SK-N-SH treated with all-trans-retinoic acid at 6 μM for 48 hours (cell line): ENCODE measurements at regions not wholly inside any gene's neighbourhood (a gene's known extent, or its start where the extent isn't known, plus 50 kb on each side); places are given as distances from the start of the nearest gene placed in this dataset.

ENCODE experiments used
- ATAC-seq: fragments of 200-7000 bp; cut with Tn5 transposase; 3 replicates; pipeline ENCODE4 v1.9.1; 2020; ENCODE audit warnings: mild to moderate bottlenecking, moderate library complexity
- ARNTL ChIP-seq: fragments of 450-650 bp; formaldehyde crosslinking; IDR thresholded peaks from 2 replicates; pipeline ENCODE4 v1.5.0; 2020; ENCODE audit warnings: low read depth, mild to moderate bottlenecking, moderate library complexity, borderline replicate concordance
- BACH2 ChIP-seq: fragments of 250-450 bp; sonication (Bioruptor Pico); IDR thresholded peaks from 2 replicates; pipeline ENCODE4 v1.9.0; 2021; ENCODE audit warnings: mild to moderate bottlenecking, borderline replicate concordance
- CSDC2 ChIP-seq: fragments of 250-450 bp; sonication (Bioruptor Pico); IDR thresholded peaks from 2 replicates; pipeline ENCODE4 v1.5.0; 2020; ENCODE audit warnings: mild to moderate bottlenecking, moderate library complexity
- ISL1 ChIP-seq: fragments of 250-450 bp; sonication (Bioruptor Pico); IDR thresholded peaks from 2 replicates; pipeline ENCODE4 v2.1.2; 2022; ENCODE audit warnings: mild to moderate bottlenecking, moderate library complexity
- OSR1 ChIP-seq: fragments of 250-450 bp; sonication (Bioruptor Pico); IDR thresholded peaks from 2 replicates; pipeline ENCODE4 v1.8.0; 2022; ENCODE audit warnings: moderate library complexity, mild to moderate bottlenecking, inconsistent platforms
- PPARA ChIP-seq: fragments of 250-450 bp; sonication (Bioruptor Pico); IDR thresholded peaks from 2 replicates; pipeline ENCODE4 v1.5.0; 2020; ENCODE audit warnings: mild to moderate bottlenecking, borderline replicate concordance
- RARB ChIP-seq: fragments of 250-450 bp; sonication (Bioruptor Pico); IDR thresholded peaks from 2 replicates; pipeline ENCODE4 v1.8.0; 2021; ENCODE audit warnings: mild to moderate bottlenecking, moderate library complexity
- SNAI2 ChIP-seq: fragments of 250-450 bp; sonication (Bioruptor Pico); IDR thresholded peaks from 2 replicates; pipeline ENCODE4 v1.5.0; 2020; ENCODE audit warnings: mild to moderate bottlenecking, moderate library complexity
- TCF4 ChIP-seq: fragments of 250-450 bp; sonication (Bioruptor Pico); IDR thresholded peaks from 2 replicates; pipeline ENCODE4 v1.8.0; 2021; ENCODE audit warnings: mild to moderate bottlenecking, moderate library complexity, borderline replicate concordance
- TOX ChIP-seq: fragments of 250-450 bp; sonication (Bioruptor Pico); IDR thresholded peaks from 2 replicates; pipeline ENCODE4 v1.8.0; 2021; ENCODE audit warnings: mild to moderate bottlenecking, moderate library complexity, borderline replicate concordance
- ZC3H10 ChIP-seq: fragments of 250-450 bp; sonication (Bioruptor Pico); IDR thresholded peaks from 2 replicates; pipeline ENCODE4 v1.5.1; 2021; ENCODE audit warnings: mild to moderate bottlenecking, moderate library complexity
- ZFP3 ChIP-seq: fragments of 250-450 bp; sonication (Bioruptor Pico); IDR thresholded peaks from 2 replicates; pipeline ENCODE4 v1.5.0; 2020; ENCODE audit warnings: mild to moderate bottlenecking, moderate library complexity
- ZFP30 ChIP-seq: fragments of 450-650 bp; formaldehyde crosslinking; IDR thresholded peaks from 2 replicates; pipeline ENCODE4 v1.5.0; 2022; ENCODE audit warnings: mild to moderate bottlenecking, moderate library complexity
- ZNF565 ChIP-seq: fragments of 450-650 bp; formaldehyde crosslinking; conservative IDR thresholded peaks from 2 replicates; pipeline ENCODE4 v1.5.0; 2020; ENCODE audit warnings: low read depth, mild to moderate bottlenecking, moderate library complexity
- ZNF8 ChIP-seq: fragments of 450-650 bp; formaldehyde crosslinking; IDR thresholded peaks from 2 replicates; pipeline ENCODE4 v1.5.0; 2020; ENCODE audit warnings: mild to moderate bottlenecking, moderate library complexity
- TF ChIP-seq, protein P1 (sequence below): fragments of 250-450 bp; sonication (Bioruptor Pico); IDR thresholded peaks from 2 replicates; pipeline ENCODE4 v1.8.0; 2021; ENCODE audit warnings: low read depth, mild to moderate bottlenecking, moderate library complexity, borderline replicate concordance
- TF ChIP-seq, protein P2 (sequence below): fragments of 250-450 bp; sonication (Bioruptor Pico); IDR thresholded peaks from 2 replicates; pipeline ENCODE4 v1.5.1; 2020; ENCODE audit warnings: low read depth, mild to moderate bottlenecking, moderate library complexity
- TF ChIP-seq, protein P3 (sequence below): fragments of 250-450 bp; sonication (Bioruptor Pico); IDR thresholded peaks from 2 replicates; pipeline ENCODE4 v1.5.1; 2021; ENCODE audit warnings: mild to moderate bottlenecking, moderate library complexity
- TF ChIP-seq, protein P4 (sequence below): fragments of 250-450 bp; sonication (Bioruptor Pico); IDR thresholded peaks from 2 replicates; pipeline ENCODE4 v1.8.0; 2020; ENCODE audit warnings: mild to moderate bottlenecking, moderate library complexity, borderline replicate concordance

DNA sequence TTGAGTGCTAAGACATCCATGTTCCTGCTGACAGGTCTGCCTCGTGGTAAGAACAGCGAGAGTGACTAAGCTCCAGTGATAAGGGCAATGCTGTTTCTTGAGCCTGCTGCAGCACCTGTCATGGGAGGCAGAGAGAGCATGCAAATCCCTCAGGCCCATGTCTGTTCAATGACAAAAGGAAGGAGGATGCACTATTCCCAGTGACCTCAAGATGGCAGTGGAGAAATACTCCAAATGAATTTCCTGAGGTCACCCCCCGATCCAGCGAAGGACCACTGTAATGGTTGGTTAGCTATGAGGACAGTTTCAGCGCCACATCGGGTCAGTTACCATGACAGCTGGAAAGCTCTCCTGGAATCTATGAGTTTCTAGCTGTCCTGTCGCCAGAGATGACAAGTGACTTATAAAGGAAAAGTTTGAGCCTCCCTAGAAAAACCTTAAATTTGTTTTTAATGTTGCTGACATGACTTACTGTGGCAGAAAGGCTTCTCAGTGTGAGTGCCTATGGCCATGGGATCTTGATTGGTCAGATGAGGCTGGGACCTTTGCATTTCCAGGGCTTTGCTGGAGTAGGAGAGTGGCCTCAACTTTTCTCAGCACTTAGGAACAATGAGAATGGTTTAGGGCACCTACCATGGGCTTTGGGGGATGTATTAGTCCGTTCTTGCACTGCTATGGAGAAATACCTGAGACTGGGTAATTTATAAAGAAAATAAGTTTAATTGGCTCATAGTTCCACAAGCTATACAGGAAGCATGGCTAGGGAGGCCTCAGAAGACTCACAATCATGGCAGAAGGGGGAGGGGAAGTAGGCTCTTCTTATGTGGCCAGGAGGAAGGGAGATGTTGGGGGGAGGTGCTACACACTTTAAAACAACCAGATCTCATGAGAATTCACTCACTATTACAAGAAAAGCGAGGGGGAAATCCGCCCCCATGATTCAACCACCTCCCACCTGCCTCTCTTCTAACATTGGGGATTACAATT lies 88.0 kb upstream of the TMEM260 start (continued):
- TF ChIP-seq, protein P1, sequence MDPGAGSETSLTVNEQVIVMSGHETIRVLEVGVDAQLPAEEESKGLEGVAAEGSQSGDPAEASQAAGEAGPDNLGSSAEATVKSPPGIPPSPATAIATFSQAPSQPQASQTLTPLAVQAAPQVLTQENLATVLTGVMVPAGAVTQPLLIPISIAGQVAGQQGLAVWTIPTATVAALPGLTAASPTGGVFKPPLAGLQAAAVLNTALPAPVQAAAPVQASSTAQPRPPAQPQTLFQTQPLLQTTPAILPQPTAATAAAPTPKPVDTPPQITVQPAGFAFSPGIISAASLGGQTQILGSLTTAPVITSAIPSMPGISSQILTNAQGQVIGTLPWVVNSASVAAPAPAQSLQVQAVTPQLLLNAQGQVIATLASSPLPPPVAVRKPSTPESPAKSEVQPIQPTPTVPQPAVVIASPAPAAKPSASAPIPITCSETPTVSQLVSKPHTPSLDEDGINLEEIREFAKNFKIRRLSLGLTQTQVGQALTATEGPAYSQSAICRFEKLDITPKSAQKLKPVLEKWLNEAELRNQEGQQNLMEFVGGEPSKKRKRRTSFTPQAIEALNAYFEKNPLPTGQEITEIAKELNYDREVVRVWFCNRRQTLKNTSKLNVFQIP, result no peak

DNA sequence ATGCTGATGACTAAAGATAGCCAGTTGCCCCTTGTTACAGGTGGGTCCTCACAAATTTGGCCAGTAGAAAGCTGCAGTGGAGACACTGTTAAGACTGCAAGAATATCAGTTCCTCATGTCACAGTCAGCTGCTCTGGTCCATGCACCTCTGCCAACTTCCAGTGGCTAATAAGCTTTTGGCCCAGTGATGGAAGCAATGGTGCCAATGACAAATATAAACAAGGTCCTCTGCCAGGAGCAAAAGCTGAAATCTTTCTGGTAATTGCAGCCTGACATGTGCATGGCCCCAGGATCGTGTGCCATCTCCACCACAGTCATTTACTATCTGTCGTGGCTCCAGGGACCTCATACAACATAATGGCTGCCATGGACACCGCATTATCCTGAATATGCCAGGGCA lies 85.4 kb upstream of the TMEM260 start:
- TF ChIP-seq ISL1 (CRISPR knock-in tag) (no peak), ZFP3 (CRISPR knock-in tag) (no peak), BACH2 (CRISPR knock-in tag) (no peak), TCF4 (no peak), RARB (no peak), ZC3H10 (CRISPR knock-in tag) (no peak)
- TF ChIP-seq, protein P2, sequence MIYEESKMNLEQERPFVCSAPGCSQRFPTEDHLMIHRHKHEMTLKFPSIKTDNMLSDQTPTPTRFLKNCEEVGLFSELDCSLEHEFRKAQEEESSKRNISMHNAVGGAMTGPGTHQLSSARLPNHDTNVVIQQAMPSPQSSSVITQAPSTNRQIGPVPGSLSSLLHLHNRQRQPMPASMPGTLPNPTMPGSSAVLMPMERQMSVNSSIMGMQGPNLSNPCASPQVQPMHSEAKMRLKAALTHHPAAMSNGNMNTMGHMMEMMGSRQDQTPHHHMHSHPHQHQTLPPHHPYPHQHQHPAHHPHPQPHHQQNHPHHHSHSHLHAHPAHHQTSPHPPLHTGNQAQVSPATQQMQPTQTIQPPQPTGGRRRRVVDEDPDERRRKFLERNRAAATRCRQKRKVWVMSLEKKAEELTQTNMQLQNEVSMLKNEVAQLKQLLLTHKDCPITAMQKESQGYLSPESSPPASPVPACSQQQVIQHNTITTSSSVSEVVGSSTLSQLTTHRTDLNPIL, result no peak
- ATAC-seq, result no peak

DNA sequence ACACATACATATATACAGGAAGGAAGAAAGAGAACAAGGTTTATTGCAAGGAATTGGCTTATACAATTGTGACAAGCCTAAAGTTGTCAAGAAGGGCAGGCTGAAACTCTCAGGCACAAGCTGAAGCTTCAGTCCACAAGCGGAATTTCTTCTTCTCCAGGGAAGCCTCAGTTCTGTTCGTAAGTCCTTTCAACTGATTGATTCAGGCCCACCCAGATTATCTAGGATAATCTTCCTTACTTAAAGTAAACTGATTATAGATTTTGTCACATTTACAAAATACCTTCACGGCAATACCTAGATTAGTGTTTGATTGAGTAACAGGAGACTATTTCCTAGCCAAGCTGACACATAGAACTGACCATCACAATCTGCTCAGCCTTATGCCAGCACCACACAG lies 81.5 kb upstream of the TMEM260 start:
- no peak for ATAC-seq
- TF ChIP-seq SNAI2 (CRISPR knock-in tag) (no peak), ZNF565 (no peak), RARB (no peak), ZFP30 (CRISPR knock-in tag) (no peak), OSR1 (CRISPR knock-in tag) (no peak), ARNTL (CRISPR knock-in tag) (no peak), ZNF8 (no peak)
- TF ChIP-seq, protein P2, result no peak
- TF ChIP-seq, protein P3, sequence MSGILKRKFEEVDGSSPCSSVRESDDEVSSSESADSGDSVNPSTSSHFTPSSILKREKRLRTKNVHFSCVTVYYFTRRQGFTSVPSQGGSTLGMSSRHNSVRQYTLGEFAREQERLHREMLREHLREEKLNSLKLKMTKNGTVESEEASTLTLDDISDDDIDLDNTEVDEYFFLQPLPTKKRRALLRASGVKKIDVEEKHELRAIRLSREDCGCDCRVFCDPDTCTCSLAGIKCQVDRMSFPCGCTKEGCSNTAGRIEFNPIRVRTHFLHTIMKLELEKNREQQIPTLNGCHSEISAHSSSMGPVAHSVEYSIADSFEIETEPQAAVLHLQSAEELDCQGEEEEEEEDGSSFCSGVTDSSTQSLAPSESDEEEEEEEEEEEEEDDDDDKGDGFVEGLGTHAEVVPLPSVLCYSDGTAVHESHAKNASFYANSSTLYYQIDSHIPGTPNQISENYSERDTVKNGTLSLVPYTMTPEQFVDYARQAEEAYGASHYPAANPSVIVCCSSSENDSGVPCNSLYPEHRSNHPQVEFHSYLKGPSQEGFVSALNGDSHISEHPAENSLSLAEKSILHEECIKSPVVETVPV (CRISPR knock-in tag), result no peak
- TF ChIP-seq, all 23 proteins: peak for 0

DNA sequence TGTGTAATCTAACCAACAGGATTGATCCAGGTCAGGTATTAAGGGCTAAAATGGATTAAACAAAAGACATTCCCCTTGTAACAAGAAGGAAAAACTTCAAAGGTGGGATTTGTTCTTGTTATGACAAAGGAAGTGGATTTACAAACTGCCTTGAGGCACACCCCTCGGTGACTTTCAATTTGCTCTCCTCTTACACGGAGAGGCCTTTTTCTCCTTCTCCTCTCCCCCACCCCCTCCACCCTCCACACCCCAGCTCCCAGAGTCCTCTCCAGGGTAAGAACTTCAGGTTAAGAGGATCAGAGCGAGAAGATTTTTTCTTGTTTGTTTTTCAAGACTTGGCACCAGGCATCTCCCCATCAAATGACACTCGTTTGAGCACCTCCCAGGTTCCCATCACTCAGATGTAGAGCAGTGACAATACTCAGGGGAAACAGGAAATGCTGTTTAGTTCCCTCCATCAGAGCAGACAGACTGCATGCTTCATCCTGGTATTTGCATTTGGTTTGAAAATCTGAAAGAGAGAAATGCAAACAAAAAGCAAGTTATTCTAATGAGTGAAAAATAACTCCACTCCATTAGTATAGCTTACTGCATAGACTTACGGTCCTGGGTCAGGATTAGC lies 77.6 kb upstream of the TMEM260 start:
- ATAC-seq, result no peak
- TF ChIP-seq ZC3H10 (CRISPR knock-in tag), result no peak
- TF ChIP-seq, protein P1, result no peak
- no peak for TF ChIP-seq CSDC2 (CRISPR knock-in tag)
- TF ChIP-seq, protein P2, result no peak
- TF ChIP-seq ZFP30 (CRISPR knock-in tag), result no peak
- TF ChIP-seq, protein P4, sequence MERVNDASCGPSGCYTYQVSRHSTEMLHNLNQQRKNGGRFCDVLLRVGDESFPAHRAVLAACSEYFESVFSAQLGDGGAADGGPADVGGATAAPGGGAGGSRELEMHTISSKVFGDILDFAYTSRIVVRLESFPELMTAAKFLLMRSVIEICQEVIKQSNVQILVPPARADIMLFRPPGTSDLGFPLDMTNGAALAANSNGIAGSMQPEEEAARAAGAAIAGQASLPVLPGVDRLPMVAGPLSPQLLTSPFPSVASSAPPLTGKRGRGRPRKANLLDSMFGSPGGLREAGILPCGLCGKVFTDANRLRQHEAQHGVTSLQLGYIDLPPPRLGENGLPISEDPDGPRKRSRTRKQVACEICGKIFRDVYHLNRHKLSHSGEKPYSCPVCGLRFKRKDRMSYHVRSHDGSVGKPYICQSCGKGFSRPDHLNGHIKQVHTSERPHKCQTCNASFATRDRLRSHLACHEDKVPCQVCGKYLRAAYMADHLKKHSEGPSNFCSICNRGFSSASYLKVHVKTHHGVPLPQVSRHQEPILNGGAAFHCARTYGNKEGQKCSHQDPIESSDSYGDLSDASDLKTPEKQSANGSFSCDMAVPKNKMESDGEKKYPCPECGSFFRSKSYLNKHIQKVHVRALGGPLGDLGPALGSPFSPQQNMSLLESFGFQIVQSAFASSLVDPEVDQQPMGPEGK (CRISPR knock-in tag), result no peak
- TF ChIP-seq ZFP3 (CRISPR knock-in tag), result no peak
- TF ChIP-seq BACH2 (CRISPR knock-in tag), result no peak
- no peak for TF ChIP-seq PPARA
- TF ChIP-seq, protein P3 (CRISPR knock-in tag), result no peak
- no peak for TF ChIP-seq RARB
- no peak for TF ChIP-seq TOX (CRISPR knock-in tag)
